ENCODE measurements at regions not wholly inside any gene's neighbourhood (a gene's known extent, or its start where the extent isn't known, plus 50 kb on each side); places are given as distances from the start of the nearest gene placed in this dataset.
"Not testable (repeated sequence)": the region's sequence is repeated elsewhere in the genome, so short reads cannot be mapped to it uniquely, and the experiment has no call there.

DNA sequence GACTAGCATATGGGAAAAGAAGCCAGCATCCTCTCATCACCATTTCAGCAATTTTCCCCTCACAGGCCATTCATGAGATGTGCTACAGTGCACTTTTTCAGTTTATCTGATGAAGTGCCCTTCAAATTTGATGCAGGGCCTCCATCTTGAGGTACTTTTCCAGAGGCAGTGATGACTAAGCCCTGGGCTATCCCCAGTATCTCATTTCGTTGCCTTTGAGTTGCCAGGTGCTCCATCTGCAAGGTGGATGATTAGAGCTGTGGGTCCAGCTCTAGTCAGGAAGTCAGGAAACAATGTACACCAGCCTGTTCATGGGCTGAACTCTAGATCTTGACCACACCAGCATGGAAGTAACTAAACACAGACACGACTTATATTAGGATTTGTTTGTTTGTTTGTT lies 425.2 kb downstream of the METTL4 start:
- DNase-seq = no peak

- DNase-seq = no peak
These were observed 424.6 kb downstream of the METTL4 start for GRCh38 chr18:2146754-2147153.

DNA sequence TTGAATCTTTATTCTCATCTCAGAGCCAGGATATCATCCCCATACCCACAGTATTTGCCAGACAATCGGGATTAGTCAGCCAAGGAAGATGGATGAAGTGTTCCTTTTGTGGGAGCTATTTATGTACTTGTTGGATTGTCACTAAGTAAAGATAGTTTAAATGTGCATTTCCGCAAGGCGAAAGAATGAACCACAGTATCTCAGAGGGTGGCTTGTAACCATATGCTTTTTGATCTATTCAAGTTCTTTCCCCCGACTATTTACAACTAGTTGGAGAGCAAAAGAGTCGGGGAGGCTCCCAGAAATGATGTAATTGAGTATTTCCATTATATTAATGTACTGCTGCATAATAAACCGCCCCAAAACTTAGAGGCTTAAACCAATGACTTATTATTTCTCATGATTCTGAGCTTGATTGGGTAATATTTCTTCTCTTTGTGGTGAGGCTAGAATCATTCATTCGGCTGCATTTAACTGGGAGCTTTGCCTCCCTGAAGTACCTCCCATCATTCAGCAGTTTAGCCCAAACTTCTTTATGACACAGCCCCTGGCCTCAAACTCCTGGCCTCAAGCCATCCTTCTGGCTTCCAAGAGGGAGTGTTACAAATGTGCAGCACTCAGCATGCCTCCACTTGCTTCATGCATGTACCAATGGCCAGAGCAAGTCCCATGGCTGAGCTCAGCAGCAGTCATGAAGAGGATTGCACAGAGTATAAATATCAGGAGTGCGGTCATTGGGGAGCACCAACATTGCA lies 423.7 kb downstream of the METTL4 start:
- DNase-seq = no peak

- no peak for DNase-seq
These were observed 422.5 kb downstream of the METTL4 start for GRCh38 chr18:2148823-2149222.

- DNase-seq = no peak
These were observed 420.7 kb downstream of the METTL4 start for GRCh38 chr18:2150566-2150965.

DNA sequence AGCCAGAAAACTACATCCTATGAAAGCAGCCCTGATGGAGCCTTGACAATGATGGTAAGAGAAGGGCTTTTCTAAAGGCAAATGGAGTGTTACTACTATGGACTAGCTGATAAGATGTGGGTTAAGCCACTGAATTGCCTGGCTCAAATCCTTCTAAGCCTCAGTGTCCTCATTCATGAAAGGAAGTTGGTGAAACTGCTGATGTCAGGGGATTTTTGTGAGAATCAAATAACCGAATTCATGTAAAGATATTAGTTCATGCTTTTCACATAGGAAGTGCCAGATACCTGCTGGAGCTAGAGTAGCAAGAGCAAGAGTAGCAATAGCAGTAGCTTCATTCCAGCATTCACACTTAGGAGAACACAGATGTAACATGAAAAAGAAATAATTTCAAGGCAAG lies 417.0 kb downstream of the METTL4 start:
- no peak for DNase-seq

DNA sequence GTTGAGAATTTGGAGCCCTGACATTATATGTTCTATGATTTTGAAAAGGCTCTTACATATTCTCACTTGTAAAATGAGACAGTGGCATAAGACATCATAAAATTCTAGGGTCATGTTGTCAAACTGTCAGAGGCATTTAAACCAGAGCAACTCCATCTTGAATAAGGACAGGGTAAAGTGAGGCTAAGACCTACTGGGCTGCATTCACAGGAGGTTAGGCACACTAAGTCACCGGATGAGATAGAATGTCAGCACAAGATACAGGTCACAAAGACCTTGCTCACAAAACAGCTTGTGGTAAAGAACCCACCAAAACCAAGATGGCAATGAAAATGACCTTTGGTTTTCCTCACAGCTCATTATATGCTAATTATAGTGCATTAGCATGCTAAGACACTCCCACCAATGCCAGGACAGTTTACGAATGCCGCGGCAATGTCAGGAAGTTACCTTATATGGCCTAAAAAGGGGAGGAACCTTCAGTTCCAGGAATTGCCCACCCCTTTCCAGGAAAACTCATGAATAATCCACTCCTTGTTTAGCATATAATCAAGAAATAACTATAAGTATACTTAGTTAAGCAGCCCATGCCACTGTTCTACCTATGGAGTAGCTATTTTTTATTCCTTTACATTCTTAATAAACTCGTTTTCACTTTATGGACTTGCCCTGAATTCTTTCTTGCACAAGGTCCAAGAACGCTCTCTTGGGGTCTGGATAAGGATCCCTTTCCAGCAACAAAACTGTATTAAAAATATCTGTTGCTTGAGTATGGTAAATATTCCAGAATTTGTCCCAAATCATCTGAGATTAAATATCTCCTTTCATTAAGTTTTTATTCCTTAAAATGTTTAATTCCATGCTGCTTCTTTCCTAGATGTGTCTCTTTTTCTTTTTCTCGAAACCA lies 406.4 kb downstream of the METTL4 start:
- DNase-seq = no peak

DNA sequence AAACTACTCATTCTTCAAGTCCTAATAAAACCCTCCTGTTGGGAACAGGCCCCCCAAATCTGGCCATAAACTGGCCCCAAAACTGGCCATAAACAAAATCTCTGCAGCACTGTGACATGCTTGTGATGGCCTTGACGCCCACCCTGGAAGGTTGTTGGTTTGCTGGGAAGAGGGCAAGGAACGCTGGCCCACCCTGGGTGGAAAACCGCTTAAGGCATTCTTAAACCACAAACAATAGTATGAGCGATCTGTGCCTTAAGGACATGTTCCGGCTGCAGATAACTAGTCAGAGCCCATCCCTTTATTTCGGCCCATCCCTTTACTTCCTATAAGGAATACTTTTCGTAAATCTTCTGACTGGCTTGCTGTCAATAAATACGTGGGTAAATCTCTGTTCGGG lies 404.4 kb downstream of the METTL4 start:
- DNase-seq = not testable (repeated sequence)

DNA sequence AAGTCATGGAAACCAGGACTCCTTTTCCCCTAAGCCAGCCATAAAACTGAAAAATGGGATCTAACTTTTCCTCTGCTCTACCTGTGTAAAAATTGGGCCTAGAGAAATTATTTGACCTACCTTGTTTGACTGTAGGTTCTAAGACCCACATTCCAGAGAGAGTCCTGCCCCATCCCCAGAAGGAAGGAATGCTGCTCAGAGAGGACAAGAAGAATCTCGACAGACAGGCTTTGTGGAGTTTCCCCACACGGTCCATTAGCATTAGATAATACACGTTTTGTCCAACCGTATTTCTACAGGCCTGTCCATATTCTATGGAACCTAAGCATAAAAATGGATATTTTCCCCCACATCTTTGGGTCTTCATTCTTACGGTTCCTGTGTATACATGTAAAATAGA lies 403.3 kb downstream of the METTL4 start:
- DNase-seq = no peak

DNA sequence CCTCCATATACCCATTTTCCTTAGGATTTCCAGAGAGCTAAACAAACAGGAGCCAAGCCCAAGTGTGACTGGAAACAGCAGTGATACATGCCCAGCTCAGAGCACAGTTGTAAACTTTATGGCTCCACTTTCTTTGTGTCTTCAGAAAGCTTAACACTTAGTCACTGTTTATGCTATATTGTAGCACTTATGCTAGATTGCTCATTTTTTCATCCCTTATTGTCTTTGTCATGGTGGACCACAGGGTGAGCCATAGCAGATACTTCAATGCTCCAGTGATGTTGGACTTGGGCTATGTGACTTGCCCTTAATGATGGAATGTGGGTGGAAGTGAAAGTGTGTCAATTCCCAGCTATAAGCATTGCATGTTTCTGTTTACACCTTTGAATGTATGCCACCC lies 401.6 kb downstream of the METTL4 start:
- DNase-seq = no peak

DNA sequence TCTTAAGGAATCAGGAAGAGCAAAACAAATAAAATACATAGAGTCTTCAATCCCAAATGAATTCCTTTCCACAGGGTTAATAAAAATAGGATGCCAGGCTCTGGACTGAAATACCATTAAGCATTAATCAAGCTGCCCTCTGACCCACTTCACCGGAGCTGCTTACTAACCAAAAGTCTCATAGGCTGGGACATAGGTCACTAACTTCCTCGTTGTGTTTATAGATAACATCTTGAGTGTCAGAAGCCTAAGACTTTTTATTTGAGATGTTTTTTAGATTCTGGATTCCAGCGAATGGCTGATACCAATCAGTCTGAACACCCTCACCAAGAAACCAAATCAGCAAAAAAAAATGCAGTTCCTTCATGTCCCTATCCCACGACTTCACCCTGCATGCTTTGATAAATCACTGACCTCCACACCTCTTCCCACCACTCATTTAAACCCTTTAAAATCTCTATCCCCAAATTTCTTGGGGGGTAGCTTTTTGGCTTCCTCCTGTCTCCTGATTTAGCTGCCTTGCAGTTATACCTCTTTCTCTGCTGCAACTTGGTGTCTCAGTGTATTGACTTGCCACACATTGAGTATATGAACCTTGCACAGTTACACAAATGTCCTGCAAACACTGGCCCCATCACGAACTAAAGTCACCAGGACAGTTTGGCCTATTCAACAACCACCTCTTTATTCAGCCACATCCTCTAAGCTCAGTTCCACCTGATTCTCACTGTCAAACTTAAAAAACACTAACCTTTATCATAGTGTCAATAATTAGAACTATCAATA lies 399.3 kb downstream of the METTL4 start:
- DNase-seq = no peak

DNA sequence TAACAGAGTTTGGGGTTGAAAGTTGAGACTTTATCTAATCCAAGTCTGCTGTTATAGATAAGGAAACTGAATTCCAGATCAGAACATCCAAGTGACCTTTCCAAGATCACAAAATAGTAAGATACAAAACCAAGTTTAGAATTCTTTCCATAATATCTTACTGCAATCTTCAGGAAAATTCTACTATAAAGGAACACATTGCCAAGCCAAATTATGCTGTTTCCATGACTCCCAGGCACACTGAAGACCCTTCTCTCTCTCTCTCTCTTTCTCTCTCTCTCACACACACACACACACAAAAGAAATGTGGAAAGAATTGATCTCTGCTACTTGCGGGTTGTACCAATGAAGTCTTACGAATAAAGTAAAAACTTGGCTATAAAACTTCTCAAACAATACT lies 398.4 kb downstream of the METTL4 start:
- DNase-seq = no peak

DNA sequence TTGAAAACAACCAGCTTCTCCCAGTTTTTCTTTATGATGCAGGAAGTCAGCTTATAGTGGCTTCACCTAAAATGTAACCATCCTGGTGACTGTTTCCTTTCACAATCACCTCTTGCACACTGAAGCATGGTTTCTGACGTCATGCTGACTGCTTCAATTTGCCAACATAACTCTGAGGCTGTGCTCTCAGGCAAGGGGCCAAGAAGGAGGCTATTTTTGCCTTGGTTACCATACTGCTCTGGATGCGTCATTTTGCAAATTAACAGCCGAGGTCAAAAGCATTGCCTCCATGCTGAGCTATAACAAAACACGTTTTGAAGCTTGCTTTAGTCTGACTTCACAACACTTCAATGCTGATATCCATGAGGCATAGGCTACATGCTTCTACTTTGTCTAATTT lies 397.8 kb downstream of the METTL4 start:
- DNase-seq = no peak

DNA sequence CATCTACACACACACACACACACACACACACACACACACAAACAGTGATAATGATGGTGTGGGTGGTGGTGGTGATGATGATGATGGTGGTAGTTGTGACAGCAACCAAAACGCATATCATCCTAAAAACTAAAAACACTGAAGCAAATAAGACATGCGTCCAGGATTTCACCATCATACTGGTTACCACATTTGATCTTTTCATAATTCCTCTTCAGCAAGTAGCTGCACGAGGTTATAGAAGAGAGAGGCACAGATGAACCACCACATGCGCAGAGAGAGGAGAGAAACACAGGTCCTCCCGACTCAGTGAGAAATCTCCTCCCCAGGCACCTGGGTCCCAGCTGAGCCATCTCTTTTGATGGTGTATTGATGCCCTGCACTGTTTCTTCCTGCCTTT lies 393.3 kb downstream of the METTL4 start:
- DNase-seq = no peak

DNA sequence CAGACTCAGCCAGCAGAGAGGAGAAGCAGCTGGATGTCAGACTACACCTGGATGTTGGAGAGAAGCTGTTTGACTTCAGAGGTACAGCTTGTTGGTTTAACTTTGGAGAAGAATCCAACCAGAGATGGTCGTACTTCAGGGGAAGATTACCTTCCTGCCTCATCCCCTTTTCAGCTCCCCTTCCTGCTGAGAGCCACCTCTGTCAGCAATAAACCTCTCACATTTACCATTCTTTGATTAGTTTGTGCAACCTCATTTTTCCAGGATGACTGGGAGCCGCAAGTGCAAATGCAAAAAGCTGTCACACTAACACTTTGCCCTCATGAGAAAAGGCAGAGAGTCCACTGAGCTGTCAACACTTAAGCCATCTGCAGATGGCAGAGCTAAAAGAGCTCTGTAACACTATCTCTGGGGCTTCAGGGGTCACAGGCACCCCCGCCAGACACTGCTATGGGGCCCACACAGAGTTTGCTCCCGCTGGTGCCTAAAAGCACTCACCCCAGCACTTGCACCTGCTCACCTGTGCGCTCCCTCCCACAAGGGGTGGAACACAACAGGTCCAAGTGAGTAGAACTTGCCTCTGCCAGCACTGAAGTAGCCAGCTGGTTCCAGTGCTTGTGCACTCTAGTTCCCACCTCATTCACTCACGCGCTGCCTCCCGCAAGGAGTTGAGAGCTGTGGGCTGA lies 391.7 kb downstream of the METTL4 start:
- DNase-seq = no peak

DNA sequence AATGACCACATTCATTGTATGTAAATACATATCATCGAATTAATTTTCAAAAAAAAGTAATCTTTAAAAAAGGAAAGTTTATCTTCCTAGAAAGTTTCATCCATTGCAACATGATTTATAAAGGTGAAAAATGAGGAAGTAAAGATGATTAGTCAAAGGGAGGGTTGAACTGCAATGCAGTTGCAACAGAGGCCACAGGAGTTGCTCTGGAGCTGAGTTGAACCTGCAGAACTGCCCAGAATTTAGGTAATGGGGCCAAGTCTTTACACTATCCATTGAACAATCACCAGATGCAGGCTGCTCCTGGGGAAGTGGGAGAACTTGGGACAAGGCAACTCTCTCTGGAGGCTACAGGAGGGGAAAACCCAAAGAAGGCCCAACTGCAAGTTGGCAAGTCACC lies 390.7 kb downstream of the METTL4 start:
- no peak for DNase-seq

- DNase-seq = no peak
These were observed 387.9 kb downstream of the METTL4 start for GRCh38 chr18:2183432-2183831.

GRCh38 chr18:2186967-2187366 lies 384.3 kb downstream of the METTL4 start:
- DNase-seq = no peak

DNA sequence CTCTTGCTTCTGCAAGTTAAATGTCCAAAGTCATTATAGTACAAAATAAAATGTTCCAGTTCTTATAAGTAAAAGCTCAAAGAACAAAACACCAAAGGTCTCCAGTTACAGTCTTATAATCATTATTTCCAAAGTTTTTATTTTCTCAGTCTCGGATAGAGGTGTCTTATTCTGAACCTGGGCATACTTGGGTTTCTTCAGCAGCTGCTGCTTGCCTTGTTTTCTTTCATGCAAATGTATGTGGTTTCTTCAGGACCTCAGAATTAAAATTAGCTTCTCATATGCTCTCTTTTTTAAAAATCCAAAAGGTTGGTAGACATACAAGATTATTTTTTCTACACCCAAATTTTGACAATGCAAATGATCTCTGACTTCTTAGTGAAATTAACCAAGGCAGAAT lies 383.0 kb downstream of the METTL4 start:
- DNase-seq = no peak

DNA sequence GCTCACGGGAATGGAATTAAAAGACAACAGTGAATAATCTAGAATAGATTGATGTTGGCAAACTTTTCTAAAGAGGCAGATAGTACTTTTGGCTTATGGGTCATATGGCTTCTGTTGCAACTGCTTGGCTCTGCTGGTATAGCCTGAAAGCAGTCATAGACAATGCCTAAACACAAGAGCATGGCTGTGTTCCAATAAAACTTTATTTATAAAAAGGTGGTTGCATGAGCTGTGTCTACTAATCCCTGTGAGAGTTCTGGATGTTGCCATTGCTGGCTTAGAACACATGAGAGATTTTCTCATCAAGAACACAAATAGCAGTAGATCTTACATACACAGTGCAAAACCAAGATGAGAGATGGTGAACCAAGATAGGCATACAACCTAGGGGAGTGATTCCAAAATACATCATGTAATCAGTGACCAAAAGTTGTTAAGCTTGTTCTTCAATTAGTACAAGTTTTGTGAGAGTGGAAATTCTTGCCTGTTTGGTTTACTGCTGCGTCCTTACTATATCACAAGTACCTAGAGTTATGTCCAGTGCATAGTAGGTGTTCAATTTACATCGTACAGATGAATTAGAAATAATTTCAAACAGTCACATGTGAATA lies 380.0 kb downstream of the METTL4 start:
- no peak for DNase-seq

- no peak for DNase-seq
These were observed 378.7 kb downstream of the METTL4 start for GRCh38 chr18:2192562-2192961.

DNA sequence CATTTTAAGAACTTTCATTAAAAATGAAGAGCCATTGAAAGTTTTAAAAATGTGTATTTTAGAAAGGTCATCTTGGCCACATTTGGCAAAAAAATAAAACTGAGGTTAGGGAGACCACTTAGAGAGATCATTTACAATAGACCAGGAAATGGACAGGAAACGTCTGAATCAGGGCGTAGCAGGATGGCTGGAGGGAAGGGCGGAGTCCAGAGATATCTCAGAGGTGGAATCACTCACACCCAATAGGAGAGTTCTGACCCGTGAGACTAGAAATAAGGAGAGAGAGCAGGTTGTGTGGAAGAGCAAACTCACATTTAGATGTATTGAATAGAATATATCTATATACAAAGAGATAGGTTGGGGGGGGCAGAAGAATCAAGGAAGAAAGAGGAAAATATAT lies 373.4 kb downstream of the METTL4 start:
- no peak for DNase-seq
